ENCODE measurements at regions not wholly inside any gene's neighbourhood (a gene's known extent, or its start where the extent isn't known, plus 50 kb on each side); places are given as distances from the start of the nearest gene placed in this dataset.

DNA sequence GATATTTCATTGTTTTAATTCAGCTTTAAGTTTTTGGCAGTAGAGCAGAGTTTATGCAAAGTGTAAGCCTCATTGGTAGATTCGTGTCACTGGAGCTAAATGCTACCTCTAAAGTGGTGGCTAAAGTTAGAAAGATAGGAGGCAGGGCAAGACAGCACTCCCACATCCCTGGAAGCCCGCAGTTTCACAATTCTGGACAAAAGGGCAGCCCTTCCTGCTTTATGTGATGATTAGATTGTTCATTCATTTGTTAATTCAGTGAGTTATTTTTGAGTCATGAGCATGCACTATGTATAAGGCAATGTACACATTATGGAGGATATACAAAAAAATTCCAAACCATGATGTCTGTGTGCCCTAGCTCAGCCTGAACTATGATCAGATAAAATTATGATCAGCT, 52.1 kb upstream of the EIF3M start:
- DNase-seq (ENCODE audit: low read depth), result no peak

DNA sequence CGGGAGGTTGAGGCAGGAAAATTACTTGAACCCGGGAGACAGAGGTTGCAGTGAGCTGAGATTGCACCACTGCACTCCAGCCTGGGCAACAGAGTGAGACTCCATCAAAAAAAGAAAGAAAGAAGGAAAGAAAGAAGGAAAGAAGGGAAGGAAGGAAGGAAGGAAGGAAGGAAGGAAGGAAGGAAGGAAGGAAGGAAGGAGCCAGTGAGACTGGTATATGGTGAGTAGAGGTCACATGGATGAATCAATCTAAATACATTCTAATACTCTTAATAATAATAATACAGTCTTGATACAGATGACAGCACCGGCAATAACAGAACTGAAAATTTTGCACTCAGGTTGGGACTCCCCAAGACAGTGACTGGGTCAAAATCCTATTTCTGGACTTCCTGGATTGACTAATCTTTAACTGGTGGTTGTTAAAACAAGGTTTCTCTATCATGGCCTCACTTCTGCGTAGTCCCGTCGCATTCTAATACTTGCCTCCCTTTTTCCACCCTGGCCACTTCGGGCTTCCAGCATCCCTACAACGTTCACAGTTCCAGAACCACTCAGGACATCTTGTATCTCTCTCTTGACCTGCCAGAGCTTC, 53.5 kb upstream of the EIF3M start:
- no peak for DNase-seq (ENCODE audit: low read depth)

DNA sequence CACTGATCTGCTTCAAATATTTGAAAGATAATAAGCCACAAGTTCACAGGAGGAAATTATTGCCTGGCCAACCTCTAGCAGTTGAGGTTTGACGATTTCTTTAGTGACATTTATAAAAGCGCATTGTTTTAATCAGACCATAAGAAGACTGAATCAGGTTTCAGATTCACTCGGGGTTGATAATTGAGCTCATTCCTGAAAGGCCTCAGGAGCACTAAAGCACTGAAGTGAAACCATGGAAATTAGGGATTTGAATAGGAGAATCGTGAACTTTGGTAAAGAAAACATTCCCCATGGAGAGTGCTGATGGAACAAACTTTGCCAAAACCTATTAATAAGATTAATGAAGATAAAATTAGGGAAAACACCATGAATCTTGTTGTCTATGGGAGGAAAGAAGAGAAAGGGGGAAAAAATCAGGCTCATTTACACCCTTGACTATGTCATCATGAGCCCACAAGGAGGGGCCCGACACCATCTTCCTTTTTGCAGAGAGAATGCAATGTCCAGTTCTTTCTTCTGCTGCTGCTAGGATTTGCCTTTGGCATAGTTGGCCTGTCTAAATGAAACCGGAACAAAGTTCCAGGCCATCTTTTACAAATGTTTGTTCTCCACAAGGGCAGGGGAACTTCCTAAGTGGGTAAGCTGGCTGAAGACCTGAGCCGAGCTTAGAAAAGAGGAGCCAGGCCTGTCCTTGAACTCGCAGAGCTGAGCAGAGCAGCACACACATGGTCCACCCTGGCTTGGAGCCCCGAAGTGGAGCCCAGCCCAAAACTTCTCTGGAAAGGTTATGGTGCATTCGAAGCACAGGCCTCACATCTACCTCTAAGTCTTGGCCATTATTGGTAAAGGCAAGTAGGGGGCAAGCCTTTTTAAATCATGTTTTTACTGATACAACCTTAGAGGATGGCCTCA, 56.1 kb upstream of the EIF3M start:
- DNase-seq (ENCODE audit: low read depth), result no peak

DNA sequence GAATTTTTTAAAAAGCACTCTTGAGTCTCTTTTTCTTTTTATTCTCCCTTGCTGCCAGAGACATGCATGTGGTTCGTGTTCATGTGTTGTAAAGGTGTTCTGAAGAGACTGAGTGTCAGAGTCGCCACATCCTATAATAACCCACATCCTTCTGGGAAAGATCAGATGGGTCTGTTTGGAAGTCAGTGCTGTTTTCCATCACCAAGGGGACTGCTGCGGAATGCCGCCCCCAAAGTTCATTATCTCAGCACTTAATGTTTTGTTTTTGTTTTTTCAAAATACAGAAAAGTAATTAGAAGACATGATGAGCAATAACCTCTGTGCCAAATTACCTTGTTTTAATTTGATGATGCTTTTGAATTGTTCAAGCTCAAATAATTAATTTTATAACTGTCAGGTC, 56.9 kb upstream of the EIF3M start:
- DNase-seq (ENCODE audit: low read depth), result no peak

DNA sequence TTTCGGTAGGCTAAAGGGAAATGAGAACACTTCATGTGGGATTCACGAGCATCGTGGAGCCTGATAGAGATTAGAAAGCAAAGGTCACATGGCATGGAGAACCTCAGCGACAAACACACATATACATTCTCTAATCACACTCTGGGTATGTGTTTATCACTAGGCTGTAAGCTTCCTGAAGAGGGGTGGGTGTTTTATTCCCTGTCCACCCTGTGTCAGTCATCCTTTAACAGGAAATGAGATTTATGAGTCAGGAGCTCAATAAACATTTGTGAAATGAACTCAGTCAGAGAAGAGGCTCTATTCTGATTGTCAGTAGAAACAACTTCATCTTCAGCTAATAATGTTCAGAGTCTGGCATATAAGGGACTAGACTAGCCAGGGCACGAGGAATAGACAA, 71.7 kb upstream of the EIF3M start:
- DNase-seq (ENCODE audit: low read depth), result peak; percentile 59

DNA sequence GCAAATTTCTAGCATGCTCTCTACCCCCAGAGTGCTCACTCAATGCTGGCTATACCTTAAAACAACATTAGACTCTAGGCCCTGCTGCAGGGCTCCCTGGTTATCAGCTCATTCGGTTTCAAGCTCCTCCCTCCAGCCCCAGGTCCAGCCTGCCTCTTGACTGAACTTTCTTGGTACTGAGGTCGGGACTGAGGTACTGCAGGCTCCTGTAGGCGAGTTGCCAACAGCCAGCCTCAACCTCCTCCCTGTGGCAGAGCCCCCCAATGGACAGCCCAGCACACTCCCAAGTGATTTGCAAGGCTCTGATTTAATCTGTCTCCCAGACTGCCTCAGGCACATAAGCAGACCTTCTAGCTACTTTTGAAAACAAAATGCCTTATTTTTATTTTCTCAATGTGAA, 73.6 kb upstream of the EIF3M start:
- no peak for DNase-seq (ENCODE audit: low read depth)

DNA sequence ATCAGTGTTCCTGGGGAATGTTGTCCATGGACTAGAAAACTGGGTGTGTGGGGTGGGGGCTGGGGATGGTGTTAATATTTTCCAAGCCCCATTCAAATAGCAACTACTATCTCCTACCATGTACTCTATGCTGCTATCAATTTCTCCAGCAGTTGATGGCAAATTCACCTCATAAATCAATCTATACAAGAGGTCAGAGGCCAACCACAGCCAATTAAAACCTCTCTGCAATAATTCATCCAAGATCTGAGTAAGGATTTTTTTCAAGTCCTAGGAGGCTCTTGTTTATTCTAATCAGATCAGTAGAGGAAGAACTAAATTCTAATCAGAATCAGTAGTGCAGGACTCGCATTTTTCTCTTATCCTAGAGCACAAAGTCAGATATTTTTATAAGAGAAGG, 73.4 kb upstream of the WT1 start:
- no peak for DNase-seq (ENCODE audit: low read depth)

DNA sequence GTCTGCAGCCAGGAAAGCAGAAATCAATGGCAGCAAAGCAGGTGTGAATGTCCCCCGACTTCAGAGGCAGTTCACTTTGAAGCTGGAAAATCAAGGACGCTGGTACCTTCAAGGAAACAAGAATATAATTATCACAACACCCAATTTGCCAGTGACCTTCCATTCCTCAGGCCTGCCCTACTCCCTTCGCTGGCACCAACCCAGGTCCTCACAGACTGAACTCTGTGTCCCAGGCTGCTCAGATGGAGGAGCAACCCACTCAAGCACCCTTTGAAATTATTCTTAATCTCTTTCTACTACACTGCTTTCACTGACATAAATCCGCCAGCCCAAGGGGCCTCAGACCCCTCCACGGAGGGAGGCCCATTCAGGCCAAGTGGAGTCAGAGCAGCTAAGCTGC, 64.7 kb upstream of the WT1 start:
- no peak for DNase-seq (ENCODE audit: low read depth)

DNA sequence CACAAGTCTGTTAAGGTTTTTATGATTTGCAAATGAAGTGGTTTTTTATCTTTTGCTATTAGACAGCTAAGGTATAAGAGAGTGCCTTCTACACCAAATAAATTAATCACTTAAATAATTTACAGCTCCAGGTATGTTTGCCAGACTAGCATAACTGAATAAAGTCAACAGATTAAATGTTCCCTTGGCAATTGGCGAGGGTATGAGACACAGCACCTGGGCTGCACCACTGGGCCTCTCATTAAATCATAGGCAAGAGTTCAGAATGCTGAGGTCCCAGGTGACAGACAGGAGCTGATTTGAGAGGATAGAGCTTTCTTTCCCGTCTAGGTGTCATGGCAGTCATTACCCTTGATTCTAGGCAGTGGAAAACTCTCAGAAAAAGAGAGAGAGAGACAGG, 62.6 kb upstream of the WT1 start:
- DNase-seq (ENCODE audit: low read depth), result no peak

DNA sequence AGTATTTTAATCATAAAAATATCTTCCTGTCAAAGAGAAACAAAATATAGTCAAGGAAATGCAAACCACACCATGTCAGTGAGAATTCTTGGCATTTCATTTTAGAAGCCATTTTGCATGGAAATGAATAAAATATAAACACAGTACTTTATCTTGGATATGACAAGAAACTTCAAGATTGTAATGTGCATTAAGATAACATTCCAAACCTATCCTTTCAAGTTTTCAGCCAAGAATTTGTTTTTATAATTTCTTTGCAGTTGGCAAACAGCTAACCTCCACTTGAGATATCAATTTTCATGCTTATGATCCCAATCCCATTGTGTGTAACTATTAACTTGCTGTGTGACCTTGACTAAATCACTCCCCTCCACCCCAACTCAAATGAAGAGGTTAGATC, 59.3 kb upstream of the WT1 start:
- no peak for DNase-seq (ENCODE audit: low read depth)

DNA sequence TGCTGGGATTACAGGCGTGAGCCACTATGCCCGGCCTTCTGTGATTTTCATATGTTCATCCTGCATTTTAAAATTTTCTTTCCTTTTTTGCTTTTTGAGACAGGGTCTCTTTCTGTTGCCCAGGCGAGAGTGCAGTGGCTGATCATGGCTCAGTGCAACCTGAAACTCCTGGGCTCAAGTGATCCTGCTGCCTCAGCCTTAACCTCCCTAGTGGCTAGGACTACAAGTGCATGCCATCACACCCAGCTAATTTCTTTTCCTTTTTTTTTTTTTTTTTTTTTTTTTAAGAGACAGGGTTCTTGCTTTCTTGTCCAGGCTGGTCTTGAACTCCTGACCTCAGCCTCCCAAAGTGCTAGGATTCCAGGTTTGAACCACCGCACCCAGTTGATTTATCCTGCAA, 54.1 kb upstream of the WT1 start:
- no peak for DNase-seq (ENCODE audit: low read depth)

DNA sequence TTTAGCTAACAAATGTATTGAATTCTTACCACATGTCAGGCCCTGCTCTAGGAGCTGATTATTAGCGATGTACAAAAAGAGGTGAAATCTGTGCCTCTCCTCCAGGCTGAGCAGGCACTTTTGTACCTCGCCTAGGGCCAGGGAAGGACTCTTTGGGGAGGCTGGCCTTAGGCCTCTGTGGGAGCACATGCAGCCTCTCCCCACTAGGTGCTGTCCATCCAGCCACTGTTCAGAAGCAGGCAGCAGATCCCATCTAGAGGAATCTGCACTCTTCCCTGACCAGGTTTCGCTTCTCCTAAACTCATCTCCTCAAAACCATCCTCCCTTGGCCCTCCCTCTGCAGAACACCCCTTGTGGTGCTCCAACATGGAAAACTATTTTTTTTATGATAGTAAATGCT, 51.9 kb upstream of the WT1 start:
- peak; percentile 12 for DNase-seq (ENCODE audit: low read depth)

DNA sequence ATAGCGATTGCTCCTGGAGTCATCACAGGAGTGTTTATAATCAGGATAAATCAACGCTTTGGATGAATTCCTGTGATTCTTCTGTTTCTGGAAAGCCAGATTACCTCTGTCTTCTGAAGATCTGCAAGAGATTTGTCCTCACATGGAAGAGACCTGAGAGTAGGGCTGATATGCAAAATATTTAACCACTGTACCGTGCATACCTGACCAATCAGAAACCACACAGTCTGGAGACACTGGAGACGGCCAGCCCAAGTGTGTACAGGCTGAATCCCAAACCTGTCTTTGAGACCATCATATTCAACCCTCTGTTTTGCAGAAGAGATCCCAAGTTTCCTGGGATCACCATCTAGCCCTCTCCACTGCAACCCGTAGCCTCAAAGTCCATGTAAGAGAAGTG, 50.4 kb upstream of the WT1 start:
- no peak for DNase-seq (ENCODE audit: low read depth)

All from iris pigment epithelial cell (primary cell).